NCI-H774 (cell line): ENCODE measurements at regions not wholly inside any gene's neighbourhood (a gene's known extent, or its start where the extent isn't known, plus 50 kb on each side); places are given as distances from the start of the nearest gene placed in this dataset.

ENCODE experiments used
- DNase-seq: peaks from one replicate; lab custom pipeline; 2025; lab: John Stamatoyannopoulos, UW

DNA sequence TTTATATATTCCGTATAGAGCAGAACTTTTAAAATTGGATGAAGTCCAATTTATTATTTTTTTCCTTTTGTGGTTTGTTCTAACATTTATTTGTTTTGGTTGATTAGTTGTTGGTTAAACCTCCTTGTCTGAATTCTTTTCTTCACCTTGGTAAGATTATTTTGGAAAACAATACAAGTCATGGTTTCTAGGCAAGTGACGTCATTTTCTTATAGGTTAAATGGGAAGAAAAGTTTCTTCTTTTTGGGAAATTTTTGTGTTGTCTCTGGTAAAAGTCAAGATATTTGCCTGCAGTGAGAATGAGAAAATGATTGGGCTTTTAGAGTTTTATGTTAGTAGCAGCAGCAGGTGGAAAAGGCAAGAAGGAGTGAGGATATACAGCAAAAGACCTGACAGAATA is 197.9 kb downstream of the OTOR start:
- DNase-seq = no peak

DNA sequence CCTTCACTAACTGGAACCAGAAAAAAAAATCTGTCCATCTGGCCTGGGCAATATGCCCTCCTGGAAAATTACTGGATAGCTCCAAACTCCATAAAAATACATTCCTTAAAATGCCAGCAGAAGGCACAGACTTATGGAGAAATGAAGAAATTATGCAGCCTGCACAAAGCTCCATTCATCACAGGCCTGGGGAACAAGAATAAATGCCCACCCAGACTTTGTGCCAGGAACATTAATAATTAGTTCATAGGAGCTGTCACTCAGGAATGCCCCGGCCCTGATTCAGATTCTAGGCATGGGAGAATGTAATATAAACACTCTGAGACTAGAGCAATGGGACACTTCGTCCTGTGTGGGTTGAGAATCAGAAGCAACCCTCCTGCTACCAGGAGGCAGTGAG is 199.3 kb downstream of the OTOR start:
- no peak for DNase-seq

DNA sequence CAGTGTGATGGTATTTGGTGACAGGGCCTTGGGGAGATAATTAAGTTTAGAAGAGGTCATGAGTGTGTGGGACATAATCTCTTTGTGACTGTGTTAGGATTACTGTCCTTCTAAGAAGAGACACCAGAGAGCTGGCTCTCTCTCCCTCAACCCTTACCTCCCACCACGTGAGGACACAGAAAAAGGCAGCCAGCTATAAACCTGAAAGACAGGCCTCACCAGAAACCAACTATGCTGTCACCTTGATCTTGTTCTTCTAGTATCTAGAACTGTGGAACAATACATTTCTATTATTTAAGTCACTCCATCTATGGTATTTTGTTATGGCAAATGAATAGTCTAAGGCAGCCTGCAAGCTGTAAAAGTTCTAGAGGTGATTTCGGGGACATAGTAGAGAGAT is 203.7 kb downstream of the OTOR start:
- no peak for DNase-seq

- DNase-seq = no peak
Measured at GRCh38 chr20:16952965-16953364, 204.8 kb downstream of the OTOR start.

- no peak for DNase-seq
Measured at GRCh38 chr20:16953858-16954257, 205.7 kb downstream of the OTOR start.

- DNase-seq = no peak
Measured at GRCh38 chr20:16955462-16955861, 207.3 kb downstream of the OTOR start.

- peak; percentile 1 for DNase-seq
Measured at GRCh38 chr20:16955971-16956370, 207.8 kb downstream of the OTOR start.

DNA sequence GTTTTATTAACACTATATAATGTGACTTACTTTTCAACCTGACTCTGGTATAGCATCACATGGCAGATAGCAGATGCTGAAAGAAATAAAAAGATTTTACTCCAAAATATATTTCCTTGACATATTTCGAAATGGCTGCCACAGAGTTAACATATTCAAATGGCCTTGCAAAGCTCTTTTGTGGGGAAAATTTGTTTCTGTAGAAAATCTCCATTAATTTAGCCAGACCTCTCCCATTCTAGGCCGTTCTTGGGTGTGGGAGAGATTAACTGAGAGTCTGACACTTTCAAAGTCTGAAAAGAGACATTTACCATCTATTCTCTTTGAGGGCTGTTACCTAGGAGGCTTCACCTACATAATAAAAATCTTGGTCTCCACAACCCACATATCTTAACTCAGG is 217.2 kb downstream of the OTOR start:
- no peak for DNase-seq

DNA sequence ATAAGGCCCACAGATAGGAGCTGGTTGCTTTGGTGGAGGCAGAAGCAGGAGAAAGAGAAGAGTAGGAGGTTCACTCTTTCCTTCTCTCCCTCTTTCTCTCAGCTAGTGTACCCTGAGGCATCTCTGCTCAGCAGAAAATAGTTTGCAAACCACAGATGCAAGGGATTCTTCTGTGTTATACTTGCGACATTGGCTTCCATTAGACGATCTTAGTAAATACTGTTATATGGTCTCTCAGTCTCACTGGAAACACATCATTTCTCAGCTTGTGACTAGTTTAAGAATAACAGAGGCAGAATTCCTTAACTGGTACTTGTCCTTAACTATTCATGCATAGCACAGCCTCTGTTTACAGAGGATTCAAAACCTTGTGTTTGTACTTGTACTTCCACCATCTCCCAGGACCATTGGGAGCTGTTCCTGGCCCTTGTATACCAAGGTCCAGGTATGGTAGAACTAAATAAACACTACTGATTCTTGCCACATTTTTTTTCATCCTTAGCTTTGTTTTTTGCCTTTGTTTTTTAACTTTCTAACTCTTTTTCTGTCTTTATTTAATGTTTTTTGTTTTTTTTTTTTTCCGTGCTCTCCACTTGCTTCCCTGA is 218.2 kb downstream of the OTOR start:
- DNase-seq = no peak

GRCh38 chr20:16968099-16968498 is 219.9 kb downstream of the OTOR start:
- no peak for DNase-seq

DNA sequence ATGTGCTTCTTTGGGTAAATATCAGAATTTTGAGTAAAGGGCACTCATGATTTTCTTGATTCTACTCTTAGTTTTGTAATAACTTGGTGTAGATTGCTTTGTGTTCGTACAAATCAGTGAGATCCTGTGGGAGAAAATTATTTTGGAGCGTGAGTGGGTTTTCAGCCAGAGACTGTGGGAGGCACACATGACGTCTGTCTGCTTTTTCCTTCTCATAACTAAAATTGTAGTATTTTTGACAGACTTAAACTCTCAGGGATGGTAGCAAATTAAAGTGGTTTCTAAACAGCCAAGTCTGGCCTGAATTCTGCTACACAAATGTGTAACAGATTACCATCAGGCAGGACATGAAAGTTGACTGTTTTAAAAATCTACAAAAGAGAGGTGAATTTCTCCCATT is 222.6 kb downstream of the OTOR start:
- no peak for DNase-seq

- DNase-seq = no peak
Measured at GRCh38 chr20:16974080-16974854, 226.1 kb downstream of the OTOR start.

DNA sequence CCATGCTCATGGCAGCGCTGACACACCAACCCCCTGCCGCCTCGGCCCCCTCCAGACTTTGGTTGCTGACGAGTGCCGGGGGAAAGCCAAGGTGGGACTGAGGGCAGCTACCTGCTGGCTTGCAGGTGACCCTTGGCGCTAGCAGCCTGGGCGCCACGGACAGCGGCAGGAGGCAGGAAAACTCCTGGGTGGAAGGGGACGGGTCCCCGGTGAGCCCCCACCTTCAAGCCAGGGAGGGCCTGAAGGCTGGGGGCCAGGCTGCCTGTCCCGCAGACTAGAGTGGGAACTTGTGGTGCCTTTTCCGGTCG is 226.7 kb downstream of the OTOR start:
- no peak for DNase-seq

DNA sequence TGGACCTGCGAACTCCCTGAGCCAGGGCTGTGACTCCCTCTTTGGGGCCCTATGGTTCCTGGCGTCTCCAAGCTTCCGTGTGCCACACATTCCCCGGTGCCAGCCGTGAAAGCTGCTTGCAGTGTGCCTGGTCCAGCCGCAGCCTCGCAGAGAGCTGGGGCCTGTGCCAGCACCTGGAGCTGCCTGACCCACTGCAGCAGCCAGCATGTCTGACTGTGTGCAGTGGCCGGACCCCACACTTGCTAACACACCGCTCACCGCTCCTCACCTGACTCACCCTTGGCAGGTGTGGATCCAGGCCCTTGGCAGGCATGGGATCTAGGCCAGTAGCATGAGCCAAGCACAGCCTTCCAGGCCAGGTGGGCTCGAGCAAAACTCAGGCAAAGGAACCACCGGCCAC is 227.5 kb downstream of the OTOR start:
- DNase-seq = no peak

GRCh38 chr20:16978497-16978896 is 230.3 kb downstream of the OTOR start:
- no peak for DNase-seq

DNA sequence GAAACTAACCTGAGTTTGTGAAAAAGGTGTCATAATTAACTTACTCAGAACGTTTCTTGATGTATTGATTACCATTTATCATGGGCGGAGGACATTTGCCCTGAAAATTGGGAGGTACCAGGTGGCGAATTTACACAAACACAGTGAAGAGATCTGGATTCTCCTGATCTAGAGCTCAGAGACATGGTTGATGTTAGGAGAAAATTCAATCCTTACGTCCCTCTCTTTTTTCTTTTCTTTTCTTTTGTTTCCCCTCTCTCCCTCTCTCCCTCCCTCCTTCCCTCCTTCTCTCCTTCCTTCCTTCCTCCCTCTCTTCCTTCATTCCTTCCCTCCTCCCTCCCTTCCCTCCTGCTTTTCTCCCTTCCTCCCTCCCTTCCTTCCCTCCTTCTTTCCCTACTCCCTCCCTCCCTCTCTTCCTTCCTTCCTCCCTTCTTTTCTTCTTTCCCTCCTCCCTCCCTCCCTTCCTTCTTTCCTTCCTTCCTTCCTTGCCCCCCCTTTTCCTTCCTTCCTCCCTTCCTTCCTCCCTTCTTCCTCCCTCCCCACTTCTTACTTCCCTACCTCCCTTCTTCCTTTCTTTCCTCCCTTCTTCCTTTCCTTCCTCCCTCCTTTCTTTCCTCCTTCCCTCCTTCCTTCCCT is 234.1 kb downstream of the OTOR start:
- DNase-seq = no peak

GRCh38 chr20:16984481-16984880 is 236.3 kb downstream of the OTOR start:
- no peak for DNase-seq

- no peak for DNase-seq
Measured at GRCh38 chr20:17003170-17003870, 223.5 kb upstream of the PCSK2 start.

- DNase-seq = no peak
Measured at GRCh38 chr20:17010181-17010580, 216.7 kb upstream of the PCSK2 start.

DNA sequence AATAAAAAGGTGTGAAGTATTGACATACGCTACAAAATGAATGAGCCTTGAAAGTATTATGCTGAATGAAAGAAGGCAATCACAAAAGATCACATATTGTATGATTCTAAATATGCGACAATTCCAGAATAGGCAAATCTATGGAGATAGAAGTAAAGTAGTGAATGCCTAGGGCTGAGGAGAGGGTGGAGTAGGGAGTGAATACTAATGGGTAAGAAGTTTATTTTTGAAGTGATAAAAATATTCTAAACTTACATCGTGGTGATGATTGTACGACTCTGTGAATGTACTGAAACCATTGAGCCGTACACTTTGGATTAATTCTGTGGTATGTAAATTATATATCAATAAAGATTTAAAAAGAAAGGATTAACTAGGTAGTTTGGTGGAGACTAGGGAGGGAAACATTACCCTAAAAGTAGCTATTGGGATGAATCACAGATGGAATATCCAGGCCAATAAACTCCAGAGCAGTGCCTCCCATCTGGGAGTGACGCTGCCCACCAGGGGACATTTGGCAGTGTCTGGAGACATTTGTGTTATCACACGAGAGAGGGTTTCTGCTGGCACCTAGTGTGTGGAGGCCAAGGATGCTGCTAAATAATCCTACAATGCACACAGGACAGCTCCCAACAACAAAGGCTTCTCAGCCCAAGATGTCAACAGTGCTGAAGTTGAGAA is 214.2 kb upstream of the PCSK2 start:
- no peak for DNase-seq

- no peak for DNase-seq
Measured at GRCh38 chr20:17014217-17014616, 212.6 kb upstream of the PCSK2 start.

- DNase-seq = no peak
Measured at GRCh38 chr20:17014756-17015366, 212.0 kb upstream of the PCSK2 start.
